Mammary epithelial cell (primary cell): ENCODE measurements at regions not wholly inside any gene's neighbourhood (a gene's known extent, or its start where the extent isn't known, plus 50 kb on each side); places are given as distances from the start of the nearest gene placed in this dataset.

ENCODE experiments used
- CTCF ChIP-seq, 2 donors: IDR thresholded peaks in 1 of 2; conservative IDR thresholded peaks in 1 of 2; 2 replicates each; pipeline ENCODE4 v1.5.1; 2011 to 2012; ENCODE audit warnings: inconsistent platforms in 2 of 2, low read length in 2 of 2, mild to moderate bottlenecking in 2 of 2, control low read depth in 1 of 2, low read depth in 1 of 2; ENCODE audit not compliant: insufficient read depth in 1 of 2; ENCODE audit errors: extremely low read depth in 1 of 2
- EZH2 ChIP-seq: IDR thresholded peaks from 2 replicates; pipeline ENCODE4 v1.6.1; 2012; ENCODE audit warnings: low read length, inconsistent platforms, borderline replicate concordance

GRCh38 chr6:62775427-62776022, 435.7 kb upstream of the FKBP1C start:
- TF ChIP-seq CTCF (conservative IDR thresholded peaks at IDR 0.05 in 1 of 2, IDR thresholded peaks at IDR 0.05 in 1 of 2; ENCODE audit: extremely low read depth in 1 of 2, insufficient read depth in 1 of 2, low read depth in 1 of 2, low read length in 2 of 2) (peak; percentile 33 to 43), EZH2 (no peak)
